ENCODE measurements at regions not wholly inside any gene's neighbourhood (a gene's known extent, or its start where the extent isn't known, plus 50 kb on each side); places are given as distances from the start of the nearest gene placed in this dataset.
"Not testable (repeated sequence)": the region's sequence is repeated elsewhere in the genome, so short reads cannot be mapped to it uniquely, and the experiment has no call there.

- no peak for DNase-seq
- Histone ChIP-seq H3K27me3 (ENCODE audit: insufficient read depth, low read depth) (no peaks in the 10 kb centered on the region), H3K4me3 (no peak overlapping the region), H3K9me3 (ENCODE audit: insufficient read depth, low read depth) (no peaks in the 10 kb centered on the region), H3F3A (ENCODE audit: insufficient read depth, low read depth) (no peaks in the 10 kb centered on the region), H2AFZ (no peak overlapping the region), H3K9me2 (ENCODE audit: insufficient read depth) (no peaks in the 10 kb centered on the region), H3K27ac (no peak overlapping the region), H3K4me1 (replicated peaks; ENCODE audit: insufficient read depth) (no peaks in the 10 kb centered on the region), H3K36me3 (ENCODE audit: low read depth) (no peaks in the 10 kb centered on the region), H3K4me2 (no peak overlapping the region), H3K79me2 (ENCODE audit: low read depth) (no peaks in the 10 kb centered on the region), H4K20me1 (ENCODE audit: insufficient read depth) (no peaks in the 10 kb centered on the region)
- ChIA-PET POLR2A (ENCODE audit: unreplicated experiment) (no interaction called here), CTCF (no interaction called here)
- TF ChIP-seq CTCF (conservative IDR thresholded peaks at IDR 0.05), result no peak
- no peak for TF ChIP-seq EZH2 (IDR thresholded peaks at IDR 0.05; ENCODE audit: low read depth)
- intact Hi-C loops (cut with micrococcal nuclease; ENCODE audit: unreplicated experiment), result no loop called here
- BruUV-seq (replicated peaks), result no TSS peak
These were observed 452.1 kb downstream of the NXPH1 start for GRCh38 chr7:8885480-8886000.

- H3K9me3 ChIP-seq (ENCODE audit: insufficient read depth, low read depth); BruUV-seq (replicated peaks): not testable (repeated sequence)
These were observed 456.9 kb downstream of the NXPH1 start for GRCh38 chr7:8890346-8890745.

GRCh38 chr7:8893775-8894174, 460.4 kb downstream of the NXPH1 start:
- H3K4me1 ChIP-seq (replicated peaks; ENCODE audit: insufficient read depth), result no peaks in the 10 kb centered on the region
- H4K20me1 ChIP-seq (ENCODE audit: insufficient read depth), result no peaks in the 10 kb centered on the region
- intact Hi-C loops (cut with micrococcal nuclease; ENCODE audit: unreplicated experiment), result no loop called here
- no peak overlapping the region for H3K4me2 ChIP-seq
- ChIA-PET POLR2A (ENCODE audit: unreplicated experiment) (no interaction called here), CTCF (no interaction called here)
- H3K36me3 ChIP-seq (ENCODE audit: low read depth), result no peaks in the 10 kb centered on the region
- no peaks in the 10 kb centered on the region for H3K9me3 ChIP-seq (ENCODE audit: insufficient read depth, low read depth)
- no peak for TF ChIP-seq EZH2 (IDR thresholded peaks at IDR 0.05; ENCODE audit: low read depth)
- TF ChIP-seq CTCF (conservative IDR thresholded peaks at IDR 0.05), result no peak
- no peak overlapping the region for H3K4me3 ChIP-seq
- no peaks in the 10 kb centered on the region for H3K79me2 ChIP-seq (ENCODE audit: low read depth)
- H3K9me2 ChIP-seq (ENCODE audit: insufficient read depth), result no peaks in the 10 kb centered on the region
- no peaks in the 10 kb centered on the region for H3F3A ChIP-seq (ENCODE audit: insufficient read depth, low read depth)
- H2AFZ ChIP-seq, result no peak overlapping the region
- H3K27ac ChIP-seq, result no peak overlapping the region
- H3K27me3 ChIP-seq (ENCODE audit: insufficient read depth, low read depth), result no peaks in the 10 kb centered on the region
- DNase-seq, result no peak
- BruUV-seq (replicated peaks), result no TSS peak

More at GRCh38 chr7:8890346-8890745, 456.9 kb downstream of the NXPH1 start:
- H2AFZ ChIP-seq; intact Hi-C loops (cut with micrococcal nuclease; ENCODE audit: unreplicated experiment); H3K27me3 ChIP-seq (ENCODE audit: insufficient read depth, low read depth); H4K20me1 ChIP-seq (ENCODE audit: insufficient read depth); H3K27ac ChIP-seq; H3F3A ChIP-seq (ENCODE audit: insufficient read depth, low read depth); H3K36me3 ChIP-seq (ENCODE audit: low read depth); H3K4me1 ChIP-seq (replicated peaks; ENCODE audit: insufficient read depth); DNase-seq; H3K9me2 ChIP-seq (ENCODE audit: insufficient read depth); H3K79me2 ChIP-seq (ENCODE audit: low read depth); POLR2A ChIA-PET (ENCODE audit: unreplicated experiment); CTCF ChIA-PET; H3K4me3 ChIP-seq; H3K4me2 ChIP-seq: not testable (repeated sequence)

GRCh38 chr7:8906396-8907075, 473.1 kb downstream of the NXPH1 start:
- Histone ChIP-seq H3K4me1 (replicated peaks; ENCODE audit: insufficient read depth) (no peaks in the 10 kb centered on the region), H3K4me2 (no peak overlapping the region), H3K79me2 (ENCODE audit: low read depth) (no peaks in the 10 kb centered on the region), H2AFZ (no peak overlapping the region), H3K36me3 (ENCODE audit: low read depth) (no peaks in the 10 kb centered on the region), H4K20me1 (ENCODE audit: insufficient read depth) (no peaks in the 10 kb centered on the region), H3K27ac (no peak overlapping the region), H3K4me3 (no peak overlapping the region), H3K9me3 (ENCODE audit: insufficient read depth, low read depth) (no peaks in the 10 kb centered on the region), H3K27me3 (ENCODE audit: insufficient read depth, low read depth) (no peaks in the 10 kb centered on the region), H3K9me2 (ENCODE audit: insufficient read depth) (no peaks in the 10 kb centered on the region), H3F3A (ENCODE audit: insufficient read depth, low read depth) (no peaks in the 10 kb centered on the region)
- intact Hi-C loops (cut with micrococcal nuclease; ENCODE audit: unreplicated experiment), result no loop called here
- BruUV-seq (replicated peaks), result no TSS peak
- ChIA-PET POLR2A (ENCODE audit: unreplicated experiment) (no interaction called here), CTCF (no interaction called here)
- TF ChIP-seq CTCF (conservative IDR thresholded peaks at IDR 0.05) (no peak), EZH2 (IDR thresholded peaks at IDR 0.05; ENCODE audit: low read depth) (no peak)
- no peak for DNase-seq
